IMR-90 (cell line): ENCODE measurements at regions not wholly inside any gene's neighbourhood (a gene's known extent, or its start where the extent isn't known, plus 50 kb on each side); places are given as distances from the start of the nearest gene placed in this dataset.
"Not testable (repeated sequence)": the region's sequence is repeated elsewhere in the genome, so short reads cannot be mapped to it uniquely, and the experiment has no call there.

Experiments used
- ATAC-seq: fragments of 200-7000 bp; cut with Tn5 transposase; 2 replicates; pipeline ENCODE4 v1.9.1; 2020; ENCODE audit warnings: low read depth, mild to moderate bottlenecking, moderate library complexity
- BruUV-seq: library from RNA; stranded (reverse); fragments of 400-500 nt; replicated peaks from 2 replicates; lab custom pipeline; 2021; lab: Mats Ljungman, UMichigan
- CTCF ChIA-PET: fragments of 300-600 bp; formaldehyde crosslinking; extraction: SDS; loops from one replicate; lab custom pipeline; 2021; ENCODE audit warnings: antibody characterized with exemption; lab: Yijun Ruan, JAX
- POLR2A ChIA-PET: fragments of 300-600 bp; sonication (Branson Sonifier 250); formaldehyde crosslinking; loops from one replicate; lab custom pipeline; 2022; ENCODE audit warnings: antibody characterized with exemption; ENCODE audit not compliant: unreplicated experiment; lab: Charles Lee
- DNase-seq: peaks from one replicate; pipeline ENCODE4 v3.0.0; 2013
- H2AFZ ChIP-seq: replicated peaks from 2 replicates; pipeline ENCODE3; 2013; ENCODE audit warnings: low read length, mild to moderate bottlenecking; ENCODE audit not compliant: poor library complexity
- H2AK5ac ChIP-seq: 2 replicates; pipeline ENCODE4 v1.6.1; 2013; ENCODE audit warnings: low read depth, low read length, inconsistent platforms
- H2AK9ac ChIP-seq: replicated peaks from 2 replicates; pipeline ENCODE3; 2013; ENCODE audit warnings: mild to moderate bottlenecking, low read depth, low read length, moderate library complexity; ENCODE audit not compliant: poor library complexity
- H2BK120ac ChIP-seq: 2 replicates; pipeline ENCODE4 v1.6.1; 2013; ENCODE audit warnings: low read depth, low read length, inconsistent platforms
- H2BK15ac ChIP-seq: 3 replicates; pipeline ENCODE4 v1.6.1; 2013; ENCODE audit warnings: low read depth, low read length, inconsistent platforms
- H2BK20ac ChIP-seq: 2 replicates; pipeline ENCODE4 v1.6.1; 2013; ENCODE audit warnings: low read depth, mild to moderate bottlenecking, inconsistent platforms, low read length, moderate library complexity
- H2BK5ac ChIP-seq: 2 replicates; pipeline ENCODE4 v1.6.1; 2013; ENCODE audit warnings: mild to moderate bottlenecking, low read depth, low read length, inconsistent platforms; ENCODE audit not compliant: poor library complexity, severe bottlenecking
- H3K14ac ChIP-seq: replicated peaks from 2 replicates; pipeline ENCODE4 v1.6.1; 2013; ENCODE audit warnings: low read depth, low read length, inconsistent platforms
- H3K18ac ChIP-seq: 2 replicates; pipeline ENCODE4 v1.6.1; 2013; ENCODE audit warnings: low read depth, low read length, control low read depth
- H3K23ac ChIP-seq: 2 replicates; pipeline ENCODE4 v1.6.1; 2013; ENCODE audit warnings: low read depth, low read length, inconsistent platforms
- H3K27ac ChIP-seq: 2 replicates; pipeline ENCODE4 v1.5.1; 2013; ENCODE audit warnings: mild to moderate bottlenecking, control low read depth, low read length; ENCODE audit not compliant: insufficient read depth
- H3K27me3 ChIP-seq: 2 replicates; pipeline ENCODE4 v1.6.1; 2013; ENCODE audit warnings: low read length; ENCODE audit not compliant: control insufficient read depth, insufficient read depth
- H3K36me3 ChIP-seq: 2 replicates; pipeline ENCODE4 v1.6.1; 2013; ENCODE audit warnings: low read length, mixed read lengths; ENCODE audit not compliant: control insufficient read depth, insufficient read depth
- H3K4ac ChIP-seq: 2 replicates; pipeline ENCODE4 v1.6.1; 2013; ENCODE audit warnings: low read depth, low read length, inconsistent platforms
- H3K4me1 ChIP-seq: 2 replicates; pipeline ENCODE4 v1.6.1; 2013; ENCODE audit warnings: low read length, mixed read lengths; ENCODE audit not compliant: control insufficient read depth, insufficient read depth
- H3K4me2 ChIP-seq: 2 replicates; pipeline ENCODE4 v1.6.1; 2013; ENCODE audit warnings: low read depth, mild to moderate bottlenecking, control low read depth, low read length, moderate library complexity
- H3K4me3 ChIP-seq: 2 replicates; pipeline ENCODE4 v1.5.1; 2013; ENCODE audit warnings: low read depth, mild to moderate bottlenecking, control low read depth, low read length, moderate library complexity; ENCODE audit not compliant: insufficient read depth
- H3K56ac ChIP-seq: 2 replicates; pipeline ENCODE4 v1.6.1; 2013; ENCODE audit warnings: low read length, inconsistent platforms; ENCODE audit not compliant: insufficient read depth; ENCODE audit errors: extremely low read depth
- H3K79me1 ChIP-seq, 2 experiments: 2 replicates each; pipeline ENCODE4 v1.6.1; 2013; ENCODE audit warnings: low read length in 2 of 2, inconsistent platforms in 1 of 2, low read depth in 1 of 2
- H3K9ac ChIP-seq: 2 replicates; pipeline ENCODE4 v1.6.1; 2013; ENCODE audit warnings: low read depth, low read length, control low read depth
- H3K9me1 ChIP-seq: 2 replicates; pipeline ENCODE4 v1.6.1; 2013; ENCODE audit warnings: low read length, inconsistent platforms; ENCODE audit not compliant: insufficient read depth
- H3K9me3 ChIP-seq: 2 replicates; pipeline ENCODE4 v1.6.1; 2013; ENCODE audit warnings: low read length; ENCODE audit not compliant: control insufficient read depth, insufficient read depth
- H4K20me1 ChIP-seq: 2 replicates; pipeline ENCODE4 v1.6.1; 2013; ENCODE audit warnings: low read length, inconsistent platforms; ENCODE audit not compliant: insufficient read depth
- H4K5ac ChIP-seq: 2 replicates; pipeline ENCODE4 v1.6.1; 2013; ENCODE audit warnings: mild to moderate bottlenecking, low read depth, low read length, control low read depth
- H4K8ac ChIP-seq, 2 experiments: 2 replicates each; pipeline ENCODE4 v1.6.1; 2013; ENCODE audit warnings: low read depth in 2 of 2, low read length in 2 of 2, control low read depth in 1 of 2, inconsistent platforms in 1 of 2
- H4K91ac ChIP-seq: 2 replicates; pipeline ENCODE4 v1.6.1; 2013; ENCODE audit warnings: low read depth, low read length, inconsistent platforms; ENCODE audit not compliant: insufficient read depth
- WGBS, 2 experiments: methylation state at CpG; one replicate each; pipeline versions ENCODE4 v1.1.5 to v1.1.7; 2013; ENCODE audit warnings: missing lambda C conversion rate in 2 of 2; ENCODE audit not compliant: insufficient read length in 1 of 2; ENCODE audit errors: extremely low coverage in 2 of 2; 5-methylcytosine and 5-hydroxymethylcytosine counted together
- dilution Hi-C: fragments of 300-500 bp; cut with HindIII; formaldehyde crosslinking; loops from one replicate; pipeline ENCODE4 v1.14.3; 2018; ENCODE audit warnings: low sequenced_read_pairs; ENCODE audit not compliant: unreplicated experiment
- in situ Hi-C: fragments of 300-500 bp; cut with MboI; formaldehyde crosslinking; loops from 3 replicates; pipeline ENCODE4 v1.14.3; 2019; ENCODE audit warnings: low sequenced_read_pairs, inconsistent platforms, mixed read lengths
- intact Hi-C: fragments of 100-400 bp; cut with micrococcal nuclease; formaldehyde crosslinking; loops from 2 replicates; pipeline ENCODE4 v1.10.0; 2022

DNA sequence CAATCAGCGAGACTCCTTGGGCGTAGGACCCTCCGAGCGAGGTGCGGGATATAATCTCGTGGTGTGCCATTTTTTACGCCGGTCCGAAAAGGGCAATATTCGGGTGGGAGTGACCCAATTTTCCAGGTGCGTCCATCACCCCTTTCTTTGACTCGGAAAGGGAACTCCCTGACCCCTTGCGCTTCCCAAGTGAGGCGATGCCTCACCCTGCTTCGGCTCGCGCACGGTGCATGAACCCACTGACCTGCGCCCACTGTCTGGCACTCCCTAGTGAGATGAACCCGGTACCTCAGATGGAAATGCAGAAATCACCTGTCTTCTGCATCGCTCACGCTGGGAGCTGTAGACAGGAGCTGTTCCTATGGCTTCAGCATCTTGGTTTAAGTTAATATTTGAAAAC lies 391.7 kb upstream of the LRFN5 start:
- CTCF ChIA-PET, H4K5ac ChIP-seq, H2BK5ac ChIP-seq, H2BK120ac ChIP-seq, H3K36me3 ChIP-seq, H3K9me3 ChIP-seq, DNase-seq, H2BK15ac ChIP-seq, dilution Hi-C loops, BruUV-seq, H4K8ac ChIP-seq, H3K23ac ChIP-seq, H2AK9ac ChIP-seq, H3K4me1 ChIP-seq, H4K91ac ChIP-seq, H3K4me3 ChIP-seq, H2AFZ ChIP-seq, H3K4ac ChIP-seq, H2AK5ac ChIP-seq, H2BK20ac ChIP-seq, POLR2A ChIA-PET, H3K9me1 ChIP-seq, H3K79me1 ChIP-seq, H3K4me2 ChIP-seq, H4K20me1 ChIP-seq, intact Hi-C loops, H3K56ac ChIP-seq, H3K9ac ChIP-seq, H3K27me3 ChIP-seq, H3K14ac ChIP-seq, ATAC-seq, H3K27ac ChIP-seq, in situ Hi-C loops, H3K18ac ChIP-seq: not testable (repeated sequence)
- 86% methylated on average over 7 of the region's 22 CpGs; no CpG with 5 or more reads in 1 of the 2 experiments for WGBS, 2 experiments
